Chondrocyte (in vitro differentiated cells): ENCODE measurements at regions not wholly inside any gene's neighbourhood (a gene's known extent, or its start where the extent isn't known, plus 50 kb on each side); places are given as distances from the start of the nearest gene placed in this dataset.

Source experiments
- DNase-seq: peaks from one replicate; pipeline ENCODE4 v3.0.0; 2021; ENCODE audit warnings: mixed read lengths, low spot score
- H3K27ac Mint-ChIP-seq: one replicate; pipeline ENCODE4 v1.8.0; 2021; ENCODE audit warnings: mild to moderate bottlenecking, moderate library complexity, mixed read lengths; ENCODE audit not compliant: unreplicated experiment
- H3K27me3 Mint-ChIP-seq: 2 replicates; pipeline ENCODE4 v1.8.0; 2021; ENCODE audit warnings: low read depth, mixed read lengths
- H3K36me3 Mint-ChIP-seq: 2 replicates; pipeline ENCODE4 v1.8.0; 2021; ENCODE audit warnings: low read depth, mixed read lengths
- H3K4me1 Mint-ChIP-seq: 2 replicates; pipeline ENCODE4 v1.8.0; 2021; ENCODE audit warnings: low read depth, mild to moderate bottlenecking, mixed read lengths
- H3K4me3 Mint-ChIP-seq: one replicate; pipeline ENCODE4 v1.8.0; 2021; ENCODE audit warnings: mild to moderate bottlenecking, moderate library complexity, mixed read lengths; ENCODE audit not compliant: unreplicated experiment
- H3K9me3 Mint-ChIP-seq: 2 replicates; pipeline ENCODE4 v1.8.0; 2021; ENCODE audit warnings: low read depth, mixed read lengths
- TF ChIP-seq, protein P1 (sequence below): fragments of 200-600 bp; sonication (generic); IDR thresholded peaks from 2 replicates; pipeline ENCODE4 v1.5.0; 2021; ENCODE audit warnings: antibody characterized with exemption, mild to moderate bottlenecking, moderate library complexity

DNA sequence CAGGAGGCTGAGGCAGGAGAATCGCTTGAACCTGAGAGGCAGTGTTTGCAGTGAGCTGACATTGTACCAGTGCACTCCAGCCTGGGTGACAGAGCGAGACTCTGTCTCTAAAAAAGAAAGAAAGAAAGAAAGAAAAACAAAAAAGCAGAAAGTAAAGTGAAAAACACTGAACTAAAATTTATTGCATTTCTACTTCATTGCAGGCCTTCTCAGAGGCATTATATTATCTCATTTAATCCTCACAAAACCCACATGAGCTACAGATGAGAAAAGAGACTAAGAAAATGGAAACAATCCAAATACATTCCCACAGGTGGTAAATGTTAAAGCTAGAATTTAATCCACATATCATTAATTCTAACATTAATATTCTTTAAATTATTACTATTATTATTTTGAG is 147.2 kb upstream of the FREM2 start:
- H3K4me1 Mint-ChIP-seq, result peaks cover 6% of the 10 kb centered on the region
- H3K9me3 Mint-ChIP-seq, result no peaks in the 10 kb centered on the region
- TF ChIP-seq, protein P1, sequence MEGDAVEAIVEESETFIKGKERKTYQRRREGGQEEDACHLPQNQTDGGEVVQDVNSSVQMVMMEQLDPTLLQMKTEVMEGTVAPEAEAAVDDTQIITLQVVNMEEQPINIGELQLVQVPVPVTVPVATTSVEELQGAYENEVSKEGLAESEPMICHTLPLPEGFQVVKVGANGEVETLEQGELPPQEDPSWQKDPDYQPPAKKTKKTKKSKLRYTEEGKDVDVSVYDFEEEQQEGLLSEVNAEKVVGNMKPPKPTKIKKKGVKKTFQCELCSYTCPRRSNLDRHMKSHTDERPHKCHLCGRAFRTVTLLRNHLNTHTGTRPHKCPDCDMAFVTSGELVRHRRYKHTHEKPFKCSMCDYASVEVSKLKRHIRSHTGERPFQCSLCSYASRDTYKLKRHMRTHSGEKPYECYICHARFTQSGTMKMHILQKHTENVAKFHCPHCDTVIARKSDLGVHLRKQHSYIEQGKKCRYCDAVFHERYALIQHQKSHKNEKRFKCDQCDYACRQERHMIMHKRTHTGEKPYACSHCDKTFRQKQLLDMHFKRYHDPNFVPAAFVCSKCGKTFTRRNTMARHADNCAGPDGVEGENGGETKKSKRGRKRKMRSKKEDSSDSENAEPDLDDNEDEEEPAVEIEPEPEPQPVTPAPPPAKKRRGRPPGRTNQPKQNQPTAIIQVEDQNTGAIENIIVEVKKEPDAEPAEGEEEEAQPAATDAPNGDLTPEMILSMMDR, result no peak
- H3K27ac Mint-ChIP-seq, result no peak overlapping the region
- H3K36me3 Mint-ChIP-seq, result no peaks in the 10 kb centered on the region
- DNase-seq, result no peak
- peaks cover 18% of the 10 kb centered on the region for H3K27me3 Mint-ChIP-seq
- H3K4me3 Mint-ChIP-seq, result no peak overlapping the region

DNA sequence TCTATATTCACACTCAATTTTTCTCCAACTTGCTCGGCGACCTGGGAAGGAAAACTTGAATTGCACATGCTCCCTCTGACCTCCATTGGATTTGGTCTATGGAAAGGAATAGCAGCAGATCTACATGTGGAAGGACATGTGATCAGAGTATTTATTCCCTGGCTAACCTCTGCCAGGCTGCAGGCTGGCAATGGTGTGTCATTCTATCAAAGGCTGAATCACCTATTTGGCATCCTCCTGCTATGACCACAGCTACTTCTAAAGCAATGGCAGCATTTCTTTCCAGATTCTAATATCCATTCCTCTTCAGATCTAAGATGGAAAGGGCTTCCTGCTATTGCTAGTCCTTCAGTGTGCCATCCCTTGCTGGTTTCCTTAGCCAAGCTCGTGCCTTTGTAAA is 144.3 kb upstream of the FREM2 start:
- no peaks in the 10 kb centered on the region for H3K27me3 Mint-ChIP-seq
- H3K4me3 Mint-ChIP-seq, result no peak overlapping the region
- TF ChIP-seq, protein P1, result no peak
- no peaks in the 10 kb centered on the region for H3K36me3 Mint-ChIP-seq
- peaks cover 6% of the 10 kb centered on the region for H3K4me1 Mint-ChIP-seq
- H3K9me3 Mint-ChIP-seq, result no peaks in the 10 kb centered on the region
- DNase-seq, result no peak
- no peak overlapping the region for H3K27ac Mint-ChIP-seq

DNA sequence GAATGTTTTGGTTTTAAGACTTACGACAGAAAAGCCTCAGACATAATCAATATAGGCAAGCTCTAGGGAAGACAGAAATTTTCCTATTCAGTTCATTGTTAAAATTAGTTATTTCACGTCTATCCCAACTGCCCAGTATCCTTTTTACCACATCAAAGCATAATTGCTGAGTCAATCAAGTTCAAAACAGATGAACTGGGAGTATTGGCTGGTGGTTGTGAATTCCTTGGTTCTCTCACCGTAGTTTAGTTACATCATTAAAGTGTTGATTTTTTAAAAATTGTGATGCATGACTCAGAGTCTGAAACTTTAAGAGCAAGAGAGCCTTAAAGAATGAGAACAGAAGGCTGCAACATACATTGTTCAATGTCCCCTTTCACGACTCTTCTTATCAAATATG is 143.3 kb upstream of the FREM2 start:
- H3K36me3 Mint-ChIP-seq, result no peaks in the 10 kb centered on the region
- DNase-seq, result no peak
- H3K27me3 Mint-ChIP-seq, result no peaks in the 10 kb centered on the region
- TF ChIP-seq, protein P1, result no peak
- H3K9me3 Mint-ChIP-seq, result peaks cover 4% of the 10 kb centered on the region
- H3K4me3 Mint-ChIP-seq, result no peak overlapping the region
- H3K27ac Mint-ChIP-seq, result no peak overlapping the region
- H3K4me1 Mint-ChIP-seq, result peaks cover 6% of the 10 kb centered on the region

DNA sequence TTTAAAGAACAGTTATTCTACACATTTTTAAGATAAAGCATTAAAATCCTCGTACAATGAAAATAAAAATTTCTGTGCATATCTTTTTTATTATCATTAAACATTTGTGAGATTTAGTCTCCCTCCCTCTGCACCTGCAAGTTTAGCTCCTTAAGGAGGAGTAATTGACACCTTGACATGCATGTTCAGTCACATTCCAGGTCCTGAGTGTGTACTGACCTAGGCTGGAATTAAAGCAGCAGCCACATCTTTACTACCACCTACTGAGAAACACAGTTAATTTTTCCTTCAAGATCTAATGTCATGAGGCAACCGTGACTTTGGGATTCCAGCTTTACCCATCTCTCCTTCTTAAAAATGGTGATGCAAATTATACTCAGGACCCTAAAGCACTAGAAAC is 123.1 kb upstream of the FREM2 start:
- Mint-ChIP-seq H3K27me3 (peaks cover 2% of the 10 kb centered on the region), H3K4me3 (no peak overlapping the region), H3K27ac (no peak overlapping the region), H3K9me3 (no peaks in the 10 kb centered on the region), H3K4me1 (no peaks in the 10 kb centered on the region), H3K36me3 (no peaks in the 10 kb centered on the region)
- no peak for DNase-seq
- TF ChIP-seq, protein P1, result no peak

DNA sequence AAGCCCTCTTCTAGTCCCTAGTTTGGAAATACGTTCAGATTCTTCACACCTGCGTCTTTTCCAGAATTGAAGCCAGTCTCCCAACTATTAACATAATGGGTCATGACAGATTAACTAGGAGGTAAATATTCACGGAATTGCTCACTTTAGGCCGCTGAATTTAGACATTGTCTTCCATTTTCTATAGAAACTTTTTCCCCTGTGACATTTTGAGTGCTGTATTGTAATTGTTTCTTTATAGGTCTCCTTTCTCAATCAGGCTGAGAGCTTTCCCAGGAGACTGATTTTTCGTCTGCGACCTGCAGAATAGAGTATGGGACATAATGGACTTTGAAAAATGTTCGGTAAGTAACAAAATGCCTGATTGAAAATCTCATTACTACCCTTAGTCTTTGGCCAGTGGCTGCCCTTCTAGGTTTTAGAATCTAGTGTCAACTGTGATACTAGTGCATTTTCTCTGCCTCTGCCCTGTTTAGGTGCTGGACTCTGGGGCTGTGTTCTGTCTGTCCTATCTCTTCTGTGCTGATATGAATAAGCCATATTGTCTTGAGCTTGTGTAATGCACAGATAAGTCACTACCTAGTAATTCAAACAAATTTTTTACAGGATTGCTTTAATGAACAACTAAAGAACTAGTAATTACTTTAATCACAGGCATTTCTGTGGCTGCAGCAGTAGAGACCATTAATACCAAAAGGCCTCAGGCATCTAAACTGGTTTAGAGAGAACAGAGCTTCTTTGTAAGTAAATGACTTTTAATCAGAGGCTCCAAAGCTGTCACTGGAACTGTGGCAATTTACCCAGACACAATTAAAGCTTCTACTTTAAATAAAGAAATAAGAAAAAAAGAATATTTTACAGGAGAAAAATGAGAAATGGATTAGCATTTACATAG is 122.4 kb upstream of the FREM2 start:
- no peak for DNase-seq
- no peak overlapping the region for H3K27ac Mint-ChIP-seq
- H3K27me3 Mint-ChIP-seq, result peaks cover 2% of the 10 kb centered on the region
- H3K9me3 Mint-ChIP-seq, result no peaks in the 10 kb centered on the region
- H3K4me3 Mint-ChIP-seq, result no peak overlapping the region
- TF ChIP-seq, protein P1, result no peak
- no peaks in the 10 kb centered on the region for H3K4me1 Mint-ChIP-seq
- no peaks in the 10 kb centered on the region for H3K36me3 Mint-ChIP-seq
